K562 (cell line): ENCODE measurements at regions not wholly inside any gene's neighbourhood (a gene's known extent, or its start where the extent isn't known, plus 50 kb on each side); places are given as distances from the start of the nearest gene placed in this dataset.

Experiments
- ATAC-seq: fragments of 200-7000 bp; cut with Tn5 transposase; 3 replicates; pipeline ENCODE4 v1.9.1; 2020; ENCODE audit warnings: moderate library complexity
- BruUV-seq: library from RNA; stranded (reverse); fragments of 400-500 nt; replicated peaks from 2 replicates; lab custom pipeline; 2021; lab: Mats Ljungman, UMichigan
- CTCF ChIA-PET: fragments of 300-600 bp; formaldehyde crosslinking; extraction: SDS; loops from one replicate; lab custom pipeline; 2021; ENCODE audit warnings: low intra/inter-chr PET ratio; lab: Yijun Ruan, JAX
- POLR2A ChIA-PET: fragments of 300-600, 350-650 bp; sonication (Branson Sonifier 250); formaldehyde crosslinking; extraction: SDS; loops from one replicate; lab custom pipeline; 2021; ENCODE audit warnings: antibody characterized with exemption, inconsistent platforms; lab: Yijun Ruan, JAX
- DNase-seq, 4 experiments: peaks; one replicate each; pipeline versions ENCODE4 v3.0.0 to v3.0.0-alpha.2; 2011 to 2018; ENCODE audit warnings: low spot score in 3 of 4, mixed read lengths in 3 of 4; ENCODE audit errors: extremely low read depth in 1 of 4
- FAIRE-seq: peaks from 2 replicates; lab custom pipeline; 2011; peaks lifted over from hg19 to GRCh38; lab: Jason Lieb, UNC
- H2AFZ ChIP-seq: 2 replicates; pipeline ENCODE4 v1.6.0; 2011; ENCODE audit warnings: low read depth, low read length, control low read depth, inconsistent platforms
- H3K27ac ChIP-seq: fragments of 200-600 bp; 3 replicates; pipeline ENCODE4 v1.8.0; 2011; ENCODE audit warnings: low read depth, mild to moderate bottlenecking, control low read depth, inconsistent platforms, low read length, moderate library complexity, mixed read lengths; ENCODE audit errors: extremely low read depth
- H3K27me3 ChIP-seq, 2 experiments: fragments of 300-600 bp in 1 of 2; 2 replicates in 1 of 2; 3 replicates in 1 of 2; pipeline versions ENCODE4 v1.6.0 to v1.8.0; 2011; ENCODE audit warnings: inconsistent platforms in 2 of 2, low read length in 2 of 2, mild to moderate bottlenecking in 1 of 2, mixed read lengths in 1 of 2, moderate library complexity in 1 of 2; ENCODE audit not compliant: control insufficient read depth in 2 of 2, insufficient read depth in 2 of 2
- H3K36me3 ChIP-seq: fragments of 300-600 bp; 3 replicates; pipeline ENCODE4 v1.8.0; 2011; ENCODE audit warnings: mild to moderate bottlenecking, low read length, inconsistent platforms; ENCODE audit not compliant: control insufficient read depth, insufficient read depth
- H3K4me1 ChIP-seq, 2 experiments: fragments of 200-600 bp in 1 of 2; replicated peaks in 1 of 2; 2 replicates in 1 of 2; 3 replicates in 1 of 2; pipeline versions ENCODE4 v1.5.1 to v1.8.0; 2011; ENCODE audit warnings: inconsistent platforms in 2 of 2, low read length in 2 of 2, mild to moderate bottlenecking in 1 of 2, mixed read lengths in 1 of 2, moderate library complexity in 1 of 2; ENCODE audit not compliant: control insufficient read depth in 2 of 2, insufficient read depth in 2 of 2
- H3K4me2 ChIP-seq: 2 replicates; pipeline ENCODE4 v1.6.1; 2011; ENCODE audit warnings: low read length, control low read depth, inconsistent platforms, mixed read lengths; ENCODE audit not compliant: insufficient read depth
- H3K4me3 ChIP-seq: fragments of 200-600 bp; sonication (generic), shearing (Covaris generic); 2 replicates; pipeline ENCODE4 v1.5.1; 2016; ENCODE audit warnings: control low read depth, inconsistent platforms
- H3K79me2 ChIP-seq: fragments of 200-600 bp; 3 replicates; pipeline ENCODE4 v1.8.0; 2011; ENCODE audit warnings: low read length, inconsistent platforms; ENCODE audit not compliant: control insufficient read depth, insufficient read depth
- H3K9ac ChIP-seq, 2 experiments: 2 replicates each; pipeline versions ENCODE4 v1.6.0 to v1.6.1; 2011; ENCODE audit warnings: low read depth in 2 of 2, low read length in 2 of 2, control low read depth in 1 of 2, inconsistent platforms in 1 of 2, mild to moderate bottlenecking in 1 of 2, mixed read lengths in 1 of 2; ENCODE audit not compliant: insufficient read depth in 1 of 2
- H3K9me1 ChIP-seq: one replicate; pipeline ENCODE4 v1.6.0; 2011; ENCODE audit warnings: inconsistent platforms, mild to moderate bottlenecking, low read length, moderate library complexity; ENCODE audit not compliant: control insufficient read depth, insufficient read depth
- H3K9me3 ChIP-seq: replicated peaks from 2 replicates; pipeline ENCODE4 v1.5.1; 2011; ENCODE audit warnings: low read depth, low read length, inconsistent platforms; ENCODE audit not compliant: control insufficient read depth, insufficient read depth
- H4K20me1 ChIP-seq: replicated peaks from 2 replicates; pipeline ENCODE4 v1.6.1; 2011; ENCODE audit warnings: low read length, inconsistent platforms, mixed read lengths; ENCODE audit not compliant: control insufficient read depth, insufficient read depth
- FUS ChIP-seq: fragments of 200-400 bp; formaldehyde crosslinking; optimal IDR thresholded peaks from 2 replicates; pipeline ENCODE3; 2017; ENCODE audit warnings: low read depth, low read length
- HNRNPK ChIP-seq: fragments of 200-400 bp; formaldehyde crosslinking; IDR thresholded peaks from one replicate; pipeline ENCODE4 v1.6.1; 2018; ENCODE audit warnings: mild to moderate bottlenecking, low read depth, low read length; ENCODE audit not compliant: poor library complexity, severe bottlenecking
- HSF4 ChIP-seq: fragments of 250-450 bp; sonication (Bioruptor Pico); IDR thresholded peaks from 2 replicates; pipeline ENCODE4 v2.1.2; 2022; ENCODE audit warnings: mild to moderate bottlenecking, moderate library complexity, borderline replicate concordance
- RCOR1 ChIP-seq, 2 experiments: IDR thresholded peaks; 2 replicates each; pipeline ENCODE4 v1.6.1; 2012; ENCODE audit warnings: low read depth in 2 of 2, low read length in 2 of 2, borderline replicate concordance in 1 of 2, improper control_type of control experiment in 1 of 2
- SETDB1 ChIP-seq: IDR thresholded peaks from one replicate; pipeline ENCODE4 v1.6.1; 2012; ENCODE audit warnings: low read length, control low read depth, inconsistent platforms
- ZNF143 ChIP-seq: sonication (generic); formaldehyde crosslinking; IDR thresholded peaks from 2 replicates; pipeline ENCODE4 v1.9.0; 2022; ENCODE audit warnings: mild to moderate bottlenecking, missing genetic modification reagents
- ZNF197 ChIP-seq: fragments of 200-800 bp; sonication (Bioruptor generic); IDR thresholded peaks from 2 replicates; pipeline ENCODE4 v1.6.1; 2016; ENCODE audit warnings: low read depth, missing genetic modification characterization, missing compliant biosample characterization
- ZNF23 ChIP-seq: fragments of 250-450 bp; sonication (Bioruptor Pico); IDR thresholded peaks from 2 replicates; pipeline ENCODE4 v1.4.0; 2020; ENCODE audit warnings: mild to moderate bottlenecking
- WGBS: fragments of 100-300 bp; shearing (Covaris generic); methylation state at CpG from one replicate; pipeline ENCODE4 v1.1.6; 2016; ENCODE audit warnings: low coverage, mixed read lengths; ENCODE audit not compliant: insufficient coverage; ENCODE audit errors: missing lambda C conversion rate; 5-methylcytosine and 5-hydroxymethylcytosine counted together
- in situ Hi-C: fragments of 300-500 bp; cut with MboI; formaldehyde crosslinking; loops from 4 replicates; pipeline ENCODE4 v1.15.0; 2018; ENCODE audit warnings: inconsistent platforms, mixed read lengths
- intact Hi-C: fragments of 100-400 bp; cut with micrococcal nuclease; formaldehyde crosslinking; loops from 2 replicates; pipeline ENCODE4 v1.14.2; 2022
- TF ChIP-seq, protein P1 (sequence below): fragments of 250-450 bp; sonication (Bioruptor Pico); IDR thresholded peaks from 2 replicates; pipeline ENCODE4 v1.8.0; 2022; ENCODE audit warnings: moderate library complexity, mild to moderate bottlenecking, inconsistent platforms

DNA sequence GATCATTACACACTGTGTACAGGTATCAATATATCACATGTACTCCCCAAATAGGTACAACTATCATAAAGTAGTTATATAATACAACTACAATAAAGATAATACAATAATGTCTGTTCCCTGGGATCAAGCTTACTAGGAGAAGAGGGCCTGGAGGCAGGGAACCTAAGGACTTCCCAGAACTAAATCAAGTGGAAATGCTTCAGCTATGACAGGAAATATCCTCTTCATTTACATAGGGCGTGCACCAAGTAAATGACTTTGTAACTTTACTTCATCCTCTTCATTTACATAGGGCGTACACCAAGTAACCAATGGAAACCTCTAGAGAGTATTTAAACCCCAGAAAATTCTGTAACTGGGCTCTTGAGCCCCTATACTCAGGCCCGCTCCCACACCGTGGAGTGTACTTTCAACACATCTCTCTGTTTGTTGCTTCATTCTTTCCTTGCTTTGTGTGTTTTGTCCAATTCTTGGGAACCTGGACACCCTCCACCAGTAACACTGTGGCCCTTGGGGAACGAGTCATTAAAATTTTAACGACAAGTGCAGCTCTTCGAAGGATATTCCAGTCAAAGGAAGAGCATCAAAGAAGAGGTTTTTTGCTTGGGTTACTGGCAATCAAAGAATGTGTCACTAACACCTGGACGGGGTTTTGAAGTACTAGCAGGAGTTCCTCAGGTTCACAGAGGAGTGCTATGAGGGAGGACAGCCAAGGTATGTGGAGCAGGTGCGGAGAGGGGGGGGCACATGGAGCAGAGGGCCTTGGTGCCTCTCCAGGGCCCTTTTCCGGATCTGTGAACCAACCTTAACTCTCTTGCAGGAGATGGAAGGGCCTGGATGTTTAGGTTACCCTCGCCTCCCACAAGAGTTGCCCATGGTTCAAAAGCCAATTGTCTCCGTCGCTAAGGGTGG lies 106.6 kb upstream of the DAP start:
- in situ Hi-C loops = no loop called here
- no TSS peak for BruUV-seq
- DNase-seq (no peak), FAIRE-seq (no peak), ATAC-seq (no peak)
- H3K4me3 ChIP-seq = no peak overlapping the region
- no peaks in the 10 kb centered on the region for H3K36me3 ChIP-seq
- intact Hi-C loops = loop anchor here (10.0 kb wide), 3 partner anchors 177 to 1157 kb away; no protein-coding TSS in a partner anchor
- ChIA-PET POLR2A (interaction anchor here (0.5 to 0.7 kb wide), 2 partner anchors 53 to 265 kb away, joined by 3 read pairs; no protein-coding TSS in a partner anchor), CTCF (no interaction called here)
- no peaks in the 10 kb centered on the region for H3K9me3 ChIP-seq
- WGBS = under 1% methylated on average over 13 of the region's 13 CpGs
- no peak overlapping the region for H3K9ac ChIP-seq
- H4K20me1 ChIP-seq = no peaks in the 10 kb centered on the region
- peaks cover 9 to 25% of the 10 kb centered on the region in 2 experiments; a peak in 4 of 5 replicates for H3K27me3 ChIP-seq
- no peak overlapping the region for H3K4me2 ChIP-seq
- TF ChIP-seq ZNF143 (CRISPR knock-in tag) (no peak), SETDB1 (no peak), ZNF197 (no peak), FUS (no peak), ZNF23 (CRISPR knock-in tag) (no peak), HSF4 (no peak), RCOR1 (IDR thresholded peaks at IDR 0.05; ENCODE audit: borderline replicate concordance in 1 of 2, low read depth in 2 of 2, low read length in 2 of 2) (no peak), HNRNPK (no peak)
- TF ChIP-seq, protein P1, sequence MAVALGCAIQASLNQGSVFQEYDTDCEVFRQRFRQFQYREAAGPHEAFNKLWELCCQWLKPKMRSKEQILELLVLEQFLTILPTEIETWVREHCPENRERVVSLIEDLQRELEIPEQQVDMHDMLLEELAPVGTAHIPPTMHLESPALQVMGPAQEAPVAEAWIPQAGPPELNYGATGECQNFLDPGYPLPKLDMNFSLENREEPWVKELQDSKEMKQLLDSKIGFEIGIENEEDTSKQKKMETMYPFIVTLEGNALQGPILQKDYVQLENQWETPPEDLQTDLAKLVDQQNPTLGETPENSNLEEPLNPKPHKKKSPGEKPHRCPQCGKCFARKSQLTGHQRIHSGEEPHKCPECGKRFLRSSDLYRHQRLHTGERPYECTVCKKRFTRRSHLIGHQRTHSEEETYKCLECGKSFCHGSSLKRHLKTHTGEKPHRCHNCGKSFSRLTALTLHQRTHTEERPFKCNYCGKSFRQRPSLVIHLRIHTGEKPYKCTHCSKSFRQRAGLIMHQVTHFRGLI (CRISPR knock-in tag) = no peak
- no peaks in the 10 kb centered on the region for H3K9me1 ChIP-seq
- H3K79me2 ChIP-seq = no peaks in the 10 kb centered on the region
- H3K4me1 ChIP-seq = no peaks in the 10 kb centered on the region
- no peak overlapping the region for H2AFZ ChIP-seq
- no peak overlapping the region for H3K27ac ChIP-seq
